ENCODE measurements at regions not wholly inside any gene's neighbourhood (a gene's known extent, or its start where the extent isn't known, plus 50 kb on each side); places are given as distances from the start of the nearest gene placed in this dataset.

GRCh38 chr4:152037435-152037834, 276.6 kb upstream of the GATB start:
- H2AFZ ChIP-seq (ENCODE audit: low read length): no peak overlapping the region
- no TSS peak for BruUV-seq (replicated peaks)
- H3K27ac ChIP-seq (ENCODE audit: low read depth, low read length, poor library complexity, severe bottlenecking): no peak overlapping the region
- intact Hi-C loops (cut with micrococcal nuclease; ENCODE audit: unreplicated experiment): no loop called here
- ChIA-PET POLR2A (no interaction called here), CTCF (ENCODE audit: unreplicated experiment) (no interaction called here)
- H3K4me2 ChIP-seq (ENCODE audit: low read length): no peak overlapping the region
- no peaks in the 10 kb centered on the region for H3K36me3 ChIP-seq (ENCODE audit: insufficient read depth, low read length)
- H3K9me3 ChIP-seq (ENCODE audit: low read length): no peaks in the 10 kb centered on the region
- no peaks in the 10 kb centered on the region for H3K79me2 ChIP-seq (ENCODE audit: insufficient read depth, low read depth, low read length)
- H3K9me2 ChIP-seq (ENCODE audit: insufficient read depth, low read length): no peaks in the 10 kb centered on the region
- H4K20me1 ChIP-seq (ENCODE audit: insufficient read depth, low read length): no peaks in the 10 kb centered on the region
- no peaks in the 10 kb centered on the region for H3K4me1 ChIP-seq (ENCODE audit: insufficient read depth, low read length, poor library complexity, severe bottlenecking)
- TF ChIP-seq CTCF (conservative IDR thresholded peaks at IDR 0.05; ENCODE audit: low read length) (no peak), EZH2phosphoT487 (IDR thresholded peaks at IDR 0.05; ENCODE audit: borderline replicate concordance, low read depth, low read length) (no peak)
- no peak overlapping the region for H3K4me3 ChIP-seq (ENCODE audit: low read depth, low read length, poor library complexity, severe bottlenecking)
- no peak for DNase-seq (ENCODE audit: low spot score)

GRCh38 chr4:152033621-152034020, 272.8 kb upstream of the GATB start:
- H4K20me1 ChIP-seq (ENCODE audit: insufficient read depth, low read length): no peaks in the 10 kb centered on the region
- intact Hi-C loops (cut with micrococcal nuclease; ENCODE audit: unreplicated experiment): no loop called here
- ChIA-PET POLR2A (interaction anchor here (0.6 to 1.0 kb wide), 2 partner anchors 77 to 124 kb away, joined by 3 read pairs; no protein-coding TSS in a partner anchor), CTCF (ENCODE audit: unreplicated experiment) (no interaction called here)
- no peak overlapping the region for H3K4me2 ChIP-seq (ENCODE audit: low read length)
- no peaks in the 10 kb centered on the region for H3K79me2 ChIP-seq (ENCODE audit: insufficient read depth, low read depth, low read length)
- no peaks in the 10 kb centered on the region for H3K4me1 ChIP-seq (ENCODE audit: insufficient read depth, low read length, poor library complexity, severe bottlenecking)
- no peak overlapping the region for H3K27ac ChIP-seq (ENCODE audit: low read depth, low read length, poor library complexity, severe bottlenecking)
- no peaks in the 10 kb centered on the region for H3K9me3 ChIP-seq (ENCODE audit: low read length)
- no peak overlapping the region for H2AFZ ChIP-seq (ENCODE audit: low read length)
- no peak for DNase-seq (ENCODE audit: low spot score)
- BruUV-seq (replicated peaks): no TSS peak
- H3K36me3 ChIP-seq (ENCODE audit: insufficient read depth, low read length): no peaks in the 10 kb centered on the region
- no peak overlapping the region for H3K4me3 ChIP-seq (ENCODE audit: low read depth, low read length, poor library complexity, severe bottlenecking)
- no peaks in the 10 kb centered on the region for H3K9me2 ChIP-seq (ENCODE audit: insufficient read depth, low read length)
- TF ChIP-seq EZH2phosphoT487 (IDR thresholded peaks at IDR 0.05; ENCODE audit: borderline replicate concordance, low read depth, low read length): no peak
- no peak for TF ChIP-seq CTCF (conservative IDR thresholded peaks at IDR 0.05; ENCODE audit: low read length)

GRCh38 chr4:152032722-152033131, 271.9 kb upstream of the GATB start:
- H3K79me2 ChIP-seq (ENCODE audit: insufficient read depth, low read depth, low read length): no peaks in the 10 kb centered on the region
- intact Hi-C loops (cut with micrococcal nuclease; ENCODE audit: unreplicated experiment): no loop called here
- H3K9me3 ChIP-seq (ENCODE audit: low read length): no peaks in the 10 kb centered on the region
- DNase-seq (ENCODE audit: low spot score): no peak
- H2AFZ ChIP-seq (ENCODE audit: low read length): no peak overlapping the region
- no peaks in the 10 kb centered on the region for H3K4me1 ChIP-seq (ENCODE audit: insufficient read depth, low read length, poor library complexity, severe bottlenecking)
- H4K20me1 ChIP-seq (ENCODE audit: insufficient read depth, low read length): no peaks in the 10 kb centered on the region
- H3K36me3 ChIP-seq (ENCODE audit: insufficient read depth, low read length): no peaks in the 10 kb centered on the region
- CTCF ChIA-PET (ENCODE audit: unreplicated experiment): no interaction called here
- no peaks in the 10 kb centered on the region for H3K9me2 ChIP-seq (ENCODE audit: insufficient read depth, low read length)
- TF ChIP-seq EZH2phosphoT487 (IDR thresholded peaks at IDR 0.05; ENCODE audit: borderline replicate concordance, low read depth, low read length) (no peak), CTCF (conservative IDR thresholded peaks at IDR 0.05; ENCODE audit: low read length) (no peak)
- no peak overlapping the region for H3K4me3 ChIP-seq (ENCODE audit: low read depth, low read length, poor library complexity, severe bottlenecking)
- no TSS peak for BruUV-seq (replicated peaks)
- no peak overlapping the region for H3K27ac ChIP-seq (ENCODE audit: low read depth, low read length, poor library complexity, severe bottlenecking)
- H3K4me2 ChIP-seq (ENCODE audit: low read length): no peak overlapping the region
- POLR2A ChIA-PET: interaction anchor here (1.0 kb wide), 1 partner anchor 76 kb away, joined by 3 read pairs; no protein-coding TSS in a partner anchor

Data from OCI-LY7 (cell line).